ENCODE measurements at regions not wholly inside any gene's neighbourhood (a gene's known extent, or its start where the extent isn't known, plus 50 kb on each side); places are given as distances from the start of the nearest gene placed in this dataset.

GRCh38 chr3:80668600-80669294 lies 900.9 kb upstream of the ROBO1 start:
- no peak for TF ChIP-seq POLR2A (IDR thresholded peaks at IDR 0.05)
- TF ChIP-seq EP300 (IDR thresholded peaks at IDR 0.05) = no peak
- no peak for TF ChIP-seq CTCF (IDR thresholded peaks at IDR 0.05)
- WGBS, 2 donors = 73 to 77% methylated on average over 4 of the region's 4 CpGs
- no peaks in the 10 kb centered on the region for H3K4me1 ChIP-seq
- H3K27ac ChIP-seq = no peak overlapping the region
- H3K36me3 ChIP-seq = no peaks in the 10 kb centered on the region
- no peak for DNase-seq (ENCODE audit: low spot score in 2 of 2)
- no peaks in the 10 kb centered on the region for H3K27me3 ChIP-seq
- H3K9me3 ChIP-seq = peaks cover 0 to 10% (median 0%) of the 10 kb centered on the region in 4 donors
- H3K4me3 ChIP-seq = no peak overlapping the region

GRCh38 chr3:80668100-80668499 lies 900.3 kb upstream of the ROBO1 start:
- no peak overlapping the region for H3K27ac ChIP-seq
- no peak for DNase-seq (ENCODE audit: low spot score in 2 of 2)
- H3K4me3 ChIP-seq = no peak overlapping the region
- TF ChIP-seq EP300 (IDR thresholded peaks at IDR 0.05) (no peak), POLR2A (IDR thresholded peaks at IDR 0.05) (no peak), CTCF (IDR thresholded peaks at IDR 0.05) (no peak)
- H3K4me1 ChIP-seq = no peaks in the 10 kb centered on the region
- no peaks in the 10 kb centered on the region for H3K36me3 ChIP-seq
- H3K9me3 ChIP-seq = peaks cover 0 to 10% (median 0%) of the 10 kb centered on the region in 4 donors
- H3K27me3 ChIP-seq = no peaks in the 10 kb centered on the region

- 56 to 62% methylated on average over 3 of the region's 3 CpGs for WGBS, 2 donors
- TF ChIP-seq POLR2A (IDR thresholded peaks at IDR 0.05) (no peak), CTCF (IDR thresholded peaks at IDR 0.05) (no peak), EP300 (IDR thresholded peaks at IDR 0.05) (no peak)
- H3K4me3 ChIP-seq = no peak overlapping the region
Measured at GRCh38 chr3:80663426-80663825, 895.6 kb upstream of the ROBO1 start.

GRCh38 chr3:80655216-80655615 lies 887.4 kb upstream of the ROBO1 start:
- 67 to 77% methylated on average over 3 of the region's 3 CpGs for WGBS, 2 donors
- no peak overlapping the region for H3K4me3 ChIP-seq
- H3K4me1 ChIP-seq = no peaks in the 10 kb centered on the region
- DNase-seq (ENCODE audit: low spot score in 2 of 2) = no peak
- no peak overlapping the region for H3K27ac ChIP-seq
- H3K27me3 ChIP-seq = no peaks in the 10 kb centered on the region
- TF ChIP-seq EP300 (IDR thresholded peaks at IDR 0.05) = no peak
- TF ChIP-seq POLR2A (IDR thresholded peaks at IDR 0.05) = no peak
- TF ChIP-seq CTCF (IDR thresholded peaks at IDR 0.05) = no peak
- H3K36me3 ChIP-seq = no peaks in the 10 kb centered on the region
- H3K9me3 ChIP-seq = no peaks in the 10 kb centered on the region

More at GRCh38 chr3:80663426-80663825, 895.6 kb upstream of the ROBO1 start:
- Histone ChIP-seq H3K36me3 (no peaks in the 10 kb centered on the region), H3K27ac (no peak overlapping the region), H3K27me3 (no peaks in the 10 kb centered on the region), H3K9me3 (peaks cover 0 to 9% (median 0%) of the 10 kb centered on the region in 4 donors), H3K4me1 (no peaks in the 10 kb centered on the region)
- no peak for DNase-seq (ENCODE audit: low spot score in 2 of 2)

GRCh38 chr3:80649170-80649569 lies 881.4 kb upstream of the ROBO1 start:
- Histone ChIP-seq H3K9me3 (no peaks in the 10 kb centered on the region), H3K27me3 (no peaks in the 10 kb centered on the region), H3K27ac (no peak overlapping the region), H3K4me1 (no peaks in the 10 kb centered on the region), H3K4me3 (no peak overlapping the region), H3K36me3 (no peaks in the 10 kb centered on the region)
- no peak for TF ChIP-seq POLR2A (IDR thresholded peaks at IDR 0.05)
- TF ChIP-seq CTCF (IDR thresholded peaks at IDR 0.05) = no peak
- TF ChIP-seq EP300 (IDR thresholded peaks at IDR 0.05) = no peak
- no peak for DNase-seq (ENCODE audit: low spot score in 2 of 2)

Data from tibial nerve (tissue), 4 donors.